Breast epithelium (tissue), 4 donors: ENCODE measurements at regions not wholly inside any gene's neighbourhood (a gene's known extent, or its start where the extent isn't known, plus 50 kb on each side); places are given as distances from the start of the nearest gene placed in this dataset.

Experiments
- DNase-seq, 2 donors: peaks; one replicate each; pipeline ENCODE4 v3.0.0-alpha.2; 2019; ENCODE audit warnings: low spot score in 2 of 2
- H3K27ac ChIP-seq, 2 donors: fragments of 200-600 bp; sonication (generic) in 1 of 2; one replicate each; pipeline ENCODE4 v1.5.1; 2016 to 2019; ENCODE audit warnings: mild to moderate bottlenecking in 1 of 2
- H3K27me3 ChIP-seq, 2 donors: fragments of 200-600 bp; sonication (generic) in 1 of 2; one replicate each; pipeline versions ENCODE4 v1.5.1 to v1.6.0; 2017 to 2019; ENCODE audit warnings: control low read depth in 1 of 2, mild to moderate bottlenecking in 1 of 2
- H3K36me3 ChIP-seq: fragments of 200-600 bp; one replicate; pipeline ENCODE4 v1.5.1; 2019
- H3K4me1 ChIP-seq, 2 donors: fragments of 200-600 bp; sonication (generic); one replicate each; pipeline ENCODE4 v1.5.1; 2016 to 2019; ENCODE audit warnings: control low read depth in 1 of 2
- H3K4me3 ChIP-seq, 3 donors: fragments of 200-600 bp; sonication (generic); 1 replicate in 2 of 3; 2 replicates in 1 of 3; pipeline ENCODE4 v1.5.1; 2016 to 2019; ENCODE audit warnings: mild to moderate bottlenecking in 3 of 3, moderate library complexity in 2 of 3
- H3K9me3 ChIP-seq, 2 donors: fragments of 200-600 bp; sonication (generic) in 1 of 2; one replicate each; pipeline ENCODE4 v1.5.1; 2016 to 2019; ENCODE audit warnings: control low read depth in 1 of 2
- CTCF ChIP-seq, 3 donors: fragments of 450-650 bp; IDR thresholded peaks; one replicate each; pipeline ENCODE4 v1.5.1; 2016 to 2017; ENCODE audit warnings: antibody characterized with exemption in 3 of 3, mild to moderate bottlenecking in 3 of 3, moderate library complexity in 3 of 3
- POLR2A ChIP-seq: fragments of 450-650 bp; IDR thresholded peaks from one replicate; pipeline ENCODE4 v1.6.1; 2016; ENCODE audit warnings: antibody characterized with exemption, mild to moderate bottlenecking, moderate library complexity
- POLR2AphosphoS5 ChIP-seq, 3 donors: sonication (generic); formaldehyde crosslinking; IDR thresholded peaks; one replicate each; pipeline ENCODE4 v1.6.1; 2017; ENCODE audit warnings: antibody characterized with exemption in 3 of 3
- intact Hi-C: fragments of 100-400 bp; cut with DNase I; formaldehyde crosslinking; loops from one replicate; pipeline ENCODE4 v1.15.1; 2023; ENCODE audit warnings: low total_unique reads

GRCh38 chr4:148589182-148589581 lies 147.0 kb upstream of the NR3C2 start:
- no peak for DNase-seq
- Histone ChIP-seq H3K27ac (no peak overlapping the region), H3K27me3 (no peaks in the 10 kb centered on the region), H3K9me3 (peaks cover 6 to 7% of the 10 kb centered on the region in 2 donors), H3K4me3 (no peak overlapping the region), H3K4me1 (no peaks in the 10 kb centered on the region), H3K36me3 (no peaks in the 10 kb centered on the region)
- no peak for TF ChIP-seq POLR2AphosphoS5 (IDR thresholded peaks at IDR 0.05)
- no peak for TF ChIP-seq CTCF (IDR thresholded peaks at IDR 0.05)
- no peak for TF ChIP-seq POLR2A
- intact Hi-C loops, result no loop called here

- no peak overlapping the region for H3K4me3 ChIP-seq
- no peaks in the 10 kb centered on the region for H3K36me3 ChIP-seq
- no peak for DNase-seq
- TF ChIP-seq CTCF (IDR thresholded peaks at IDR 0.05) (no peak), POLR2AphosphoS5 (IDR thresholded peaks at IDR 0.05) (no peak)
- no peaks in the 10 kb centered on the region for H3K27me3 ChIP-seq
- intact Hi-C loops, result loop anchor here (1.0 kb wide), 1 partner anchor 9 kb away; no protein-coding TSS in a partner anchor
- no peaks in the 10 kb centered on the region for H3K9me3 ChIP-seq
- no peak overlapping the region for H3K27ac ChIP-seq
- H3K4me1 ChIP-seq, result no peaks in the 10 kb centered on the region
Observed at GRCh38 chr4:148575577-148575976, 133.4 kb upstream of the NR3C2 start.

- Histone ChIP-seq H3K9me3 (peaks cover 0 to 2% of the 10 kb centered on the region in 2 donors), H3K36me3 (no peaks in the 10 kb centered on the region), H3K4me3 (no peak overlapping the region), H3K4me1 (no peaks in the 10 kb centered on the region), H3K27me3 (no peaks in the 10 kb centered on the region), H3K27ac (no peak overlapping the region)
- intact Hi-C loops, result loop anchor here (1.0 kb wide), 1 partner anchor 9 kb away; no protein-coding TSS in a partner anchor
- no peak for DNase-seq
- TF ChIP-seq POLR2AphosphoS5 (IDR thresholded peaks at IDR 0.05) (no peak), POLR2A (no peak), CTCF (IDR thresholded peaks at IDR 0.05) (no peak)
Observed at GRCh38 chr4:148574911-148575310, 132.7 kb upstream of the NR3C2 start.

- Histone ChIP-seq H3K9me3 (peaks cover 0 to 6% of the 10 kb centered on the region in 2 donors), H3K27ac (no peak overlapping the region), H3K27me3 (no peaks in the 10 kb centered on the region), H3K4me3 (no peak overlapping the region), H3K4me1 (no peaks in the 10 kb centered on the region), H3K36me3 (no peaks in the 10 kb centered on the region)
- DNase-seq, result no peak
- intact Hi-C loops, result no loop called here
- no peak for TF ChIP-seq POLR2A
- TF ChIP-seq POLR2AphosphoS5 (IDR thresholded peaks at IDR 0.05), result no peak
- no peak for TF ChIP-seq CTCF (IDR thresholded peaks at IDR 0.05)
Observed at GRCh38 chr4:148574502-148574901, 132.3 kb upstream of the NR3C2 start.

GRCh38 chr4:148574066-148574465 lies 131.9 kb upstream of the NR3C2 start:
- DNase-seq, result no peak
- Histone ChIP-seq H3K36me3 (no peaks in the 10 kb centered on the region), H3K9me3 (peaks cover 4 to 11% of the 10 kb centered on the region in 2 donors), H3K27ac (no peak overlapping the region), H3K4me3 (no peak overlapping the region), H3K27me3 (no peaks in the 10 kb centered on the region), H3K4me1 (no peaks in the 10 kb centered on the region)
- intact Hi-C loops, result no loop called here
- TF ChIP-seq CTCF (IDR thresholded peaks at IDR 0.05), result no peak
- TF ChIP-seq POLR2AphosphoS5 (IDR thresholded peaks at IDR 0.05), result no peak
- TF ChIP-seq POLR2A, result no peak
